ENCODE measurements at regions not wholly inside any gene's neighbourhood (a gene's known extent, or its start where the extent isn't known, plus 50 kb on each side); places are given as distances from the start of the nearest gene placed in this dataset.

DNA sequence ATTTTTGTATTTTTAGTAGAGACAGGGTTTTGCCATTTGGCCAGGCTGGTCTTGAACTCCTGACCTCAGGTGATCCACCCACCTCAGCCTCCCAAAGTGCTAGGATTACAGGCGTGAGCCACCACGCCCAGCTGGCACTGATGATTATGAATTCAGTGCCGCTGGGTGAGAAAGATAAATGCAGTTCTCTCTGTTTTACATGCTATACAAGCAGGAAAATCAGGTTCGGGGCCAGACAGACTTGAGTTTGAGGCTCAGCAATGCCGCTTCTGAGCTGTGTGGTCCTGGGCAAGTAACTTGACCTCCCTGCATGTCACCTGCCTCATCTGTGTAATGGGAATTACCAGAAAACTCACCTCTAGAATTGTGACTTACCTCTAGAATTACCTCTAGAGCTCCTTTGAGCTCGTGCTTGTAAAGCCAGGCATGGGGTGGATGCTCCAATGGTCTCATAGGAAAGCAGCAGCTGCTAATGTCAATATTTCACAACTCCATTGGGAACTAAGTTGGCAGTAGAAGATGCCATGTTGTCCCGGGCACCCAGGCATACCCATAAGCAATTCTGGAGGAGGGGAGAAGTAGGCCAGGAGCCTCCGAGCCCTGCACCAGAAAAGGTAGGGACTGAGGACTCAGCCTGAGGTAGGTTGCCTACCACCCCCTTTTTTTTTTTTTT lies 119.8 kb upstream of the SLC25A33 start:
- TF ChIP-seq POLR2AphosphoS5 (IDR thresholded peaks at IDR 0.05; ENCODE audit: low read depth, low read length): no peak
- no peak for TF ChIP-seq REST (IDR thresholded peaks at IDR 0.05; ENCODE audit: insufficient read depth in 1 of 2, low read depth in 2 of 2, low read length in 2 of 2)
- no peak for TF ChIP-seq SIN3A (IDR thresholded peaks at IDR 0.05; ENCODE audit: borderline replicate concordance, insufficient read depth, low read length)
- no peak for TF ChIP-seq TAF1 (IDR thresholded peaks at IDR 0.05; ENCODE audit: borderline replicate concordance, insufficient read depth, low read length)
- no peak for TF ChIP-seq FOXP2 (optimal IDR thresholded peaks at IDR 0.05; ENCODE audit: borderline replicate concordance, extremely low read depth, extremely low read length, insufficient read depth)
